Neural cell (in vitro differentiated cells): ENCODE measurements at regions not wholly inside any gene's neighbourhood (a gene's known extent, or its start where the extent isn't known, plus 50 kb on each side); places are given as distances from the start of the nearest gene placed in this dataset.

Experiments used
- H2AFZ ChIP-seq: fragments of 200-600, 300-800 bp; sonication (generic), shearing (Covaris generic); 2 replicates; pipeline ENCODE4 v1.6.0; 2014; ENCODE audit warnings: low read depth, mild to moderate bottlenecking, antibody characterized with exemption, low read length, moderate library complexity
- H3F3A ChIP-seq: fragments of 200-600 bp; shearing (Covaris generic); 2 replicates; pipeline ENCODE4 v1.6.1; 2016; ENCODE audit warnings: mild to moderate bottlenecking, moderate library complexity, mixed read lengths, antibody characterized with exemption, low read length; ENCODE audit not compliant: insufficient read depth, poor library complexity, severe bottlenecking
- H3K27ac ChIP-seq: fragments of 200-600, 300-800 bp; sonication (generic), shearing (Covaris generic); 2 replicates; pipeline ENCODE4 v1.5.1; 2014; ENCODE audit warnings: mild to moderate bottlenecking, low read length, moderate library complexity
- H3K27me3 ChIP-seq: fragments of 300-800, 200-600 bp; sonication (generic), shearing (Covaris generic); 2 replicates; pipeline ENCODE4 v1.6.0; 2014; ENCODE audit warnings: mild to moderate bottlenecking, low read depth, low read length, moderate library complexity; ENCODE audit not compliant: insufficient read depth
- H3K36me3 ChIP-seq: fragments of 300-800, 200-600 bp; sonication (generic), shearing (Covaris generic); 2 replicates; pipeline ENCODE4 v1.5.1; 2014; ENCODE audit warnings: mild to moderate bottlenecking, antibody characterized with exemption, low read length, moderate library complexity; ENCODE audit not compliant: insufficient read depth
- H3K4me2 ChIP-seq: fragments of 300-800, 200-600 bp; sonication (generic), shearing (Covaris generic); 2 replicates; pipeline ENCODE4 v1.6.0; 2014; ENCODE audit warnings: mild to moderate bottlenecking, low read length
- H3K4me3 ChIP-seq: fragments of 300-800, 200-600 bp; sonication (generic), shearing (Covaris generic); 2 replicates; pipeline ENCODE4 v1.5.1; 2014; ENCODE audit warnings: mild to moderate bottlenecking, low read length, moderate library complexity
- H3K79me2 ChIP-seq: fragments of 200-600 bp; shearing (Covaris generic); replicated peaks from 2 replicates; pipeline ENCODE4 v1.6.0; 2014; ENCODE audit warnings: mild to moderate bottlenecking, low read length, moderate library complexity; ENCODE audit not compliant: insufficient read depth
- H3K9ac ChIP-seq: fragments of 300-800, 200-600 bp; sonication (generic), shearing (Covaris generic); 2 replicates; pipeline ENCODE4 v1.6.1; 2016; ENCODE audit warnings: mild to moderate bottlenecking, low read length, mixed read lengths
- H3K9me2 ChIP-seq: fragments of 200-600 bp; shearing (Covaris generic); 2 replicates; pipeline ENCODE4 v1.6.1; 2016; ENCODE audit warnings: mild to moderate bottlenecking, low read length, mixed read lengths; ENCODE audit not compliant: insufficient read depth
- H3K9me3 ChIP-seq: fragments of 200-600, 300-800 bp; sonication (generic), shearing (Covaris generic); 2 replicates; pipeline ENCODE4 v1.6.1; 2016; ENCODE audit warnings: mild to moderate bottlenecking, mixed run types, low read length, moderate library complexity, mixed read lengths
- H4K20me1 ChIP-seq: fragments of 200-600 bp; shearing (Covaris generic); 2 replicates; pipeline ENCODE4 v1.6.1; 2016; ENCODE audit warnings: mild to moderate bottlenecking, mixed run types; ENCODE audit not compliant: insufficient read depth
- CTCF ChIP-seq: fragments of 450-650 bp; IDR thresholded peaks from 2 replicates; pipeline ENCODE4 v1.5.1; 2014; ENCODE audit warnings: antibody characterized with exemption, mild to moderate bottlenecking, moderate library complexity; ENCODE audit not compliant: poor library complexity, severe bottlenecking
- EP300 ChIP-seq: fragments of 450-650 bp; conservative IDR thresholded peaks from 2 replicates; pipeline ENCODE4 v1.6.1; 2014; ENCODE audit warnings: antibody characterized with exemption, mild to moderate bottlenecking, moderate library complexity; ENCODE audit not compliant: poor library complexity, severe bottlenecking
- EZH2 ChIP-seq: fragments of 200-600, 300-800 bp; shearing (Covaris generic), sonication (generic); IDR thresholded peaks from 2 replicates; pipeline ENCODE4 v1.6.1; 2014; ENCODE audit warnings: antibody characterized with exemption, low read length, borderline replicate concordance, mild to moderate bottlenecking; ENCODE audit not compliant: insufficient read depth, poor library complexity, severe bottlenecking
- MXI1 ChIP-seq: fragments of 450-650 bp; conservative IDR thresholded peaks from 2 replicates; pipeline ENCODE4 v1.6.1; 2014; ENCODE audit warnings: antibody characterized with exemption, mild to moderate bottlenecking; ENCODE audit not compliant: poor library complexity, severe bottlenecking
- POLR2AphosphoS5 ChIP-seq: IDR thresholded peaks from 2 replicates; pipeline ENCODE4 v1.6.1; 2012
- RAD21 ChIP-seq: fragments of 450-650 bp; conservative IDR thresholded peaks from 2 replicates; pipeline ENCODE4 v1.6.1; 2014; ENCODE audit warnings: antibody characterized with exemption, mild to moderate bottlenecking, moderate library complexity
- REST ChIP-seq: IDR thresholded peaks from 2 replicates; pipeline ENCODE4 v1.6.1; 2012; ENCODE audit warnings: borderline replicate concordance
- SMC3 ChIP-seq: fragments of 450-650 bp; conservative IDR thresholded peaks from 2 replicates; pipeline ENCODE4 v1.6.1; 2014; ENCODE audit warnings: antibody characterized with exemption, mild to moderate bottlenecking, moderate library complexity; ENCODE audit not compliant: poor library complexity
- TAF1 ChIP-seq: IDR thresholded peaks from 2 replicates; pipeline ENCODE4 v1.6.1; 2012; ENCODE audit warnings: low read depth

- no peaks in the 10 kb centered on the region for H3K79me2 ChIP-seq
- H3K27ac ChIP-seq: no peak overlapping the region
- H3K9me2 ChIP-seq: no peaks in the 10 kb centered on the region
- H3K27me3 ChIP-seq: no peaks in the 10 kb centered on the region
- TF ChIP-seq MXI1 (no peak), EP300 (no peak), POLR2AphosphoS5 (no peak), EZH2 (no peak), RAD21 (no peak), CTCF (no peak), TAF1 (no peak), REST (no peak), SMC3 (no peak)
- no peaks in the 10 kb centered on the region for H3F3A ChIP-seq
- H3K36me3 ChIP-seq: no peaks in the 10 kb centered on the region
- no peaks in the 10 kb centered on the region for H3K9me3 ChIP-seq
- H2AFZ ChIP-seq: no peak overlapping the region
- no peaks in the 10 kb centered on the region for H4K20me1 ChIP-seq
- no peak overlapping the region for H3K9ac ChIP-seq
- no peak overlapping the region for H3K4me2 ChIP-seq
- H3K4me3 ChIP-seq: no peak overlapping the region
Observed at GRCh38 chr5:126335886-126336285, 87.3 kb upstream of the GRAMD2B start.

GRCh38 chr5:126338635-126339034, 84.6 kb upstream of the GRAMD2B start:
- Histone ChIP-seq H3K79me2 (no peaks in the 10 kb centered on the region), H3K9me2 (no peaks in the 10 kb centered on the region), H2AFZ (no peak overlapping the region), H3K9ac (no peak overlapping the region), H3K4me2 (no peak overlapping the region), H3K4me3 (no peak overlapping the region), H4K20me1 (no peaks in the 10 kb centered on the region), H3K27ac (no peak overlapping the region), H3K9me3 (no peaks in the 10 kb centered on the region), H3K27me3 (no peaks in the 10 kb centered on the region), H3F3A (no peaks in the 10 kb centered on the region), H3K36me3 (no peaks in the 10 kb centered on the region)
- TF ChIP-seq RAD21 (no peak), SMC3 (no peak), TAF1 (no peak), EZH2 (no peak), REST (no peak), CTCF (no peak), EP300 (no peak), MXI1 (no peak), POLR2AphosphoS5 (no peak)
